Neutrophil (primary cell): ENCODE measurements at regions not wholly inside any gene's neighbourhood (a gene's known extent, or its start where the extent isn't known, plus 50 kb on each side); places are given as distances from the start of the nearest gene placed in this dataset.

Experiments used
- H3K27ac ChIP-seq: fragments of 200-600 bp; sonication (generic); 2 replicates; pipeline ENCODE4 v1.5.1; 2016; ENCODE audit warnings: mild to moderate bottlenecking, moderate library complexity
- H3K27me3 ChIP-seq: fragments of 200-600 bp; sonication (generic); 2 replicates; pipeline ENCODE4 v1.6.0; 2016; ENCODE audit warnings: mild to moderate bottlenecking
- H3K36me3 ChIP-seq: fragments of 200-600 bp; sonication (generic); 2 replicates; pipeline ENCODE4 v1.5.1; 2017
- H3K4me1 ChIP-seq, 2 experiments: fragments of 200-600 bp in 1 of 2; sonication (generic) in 1 of 2; 1 replicate in 1 of 2; 2 replicates in 1 of 2; pipeline versions ENCODE4 v1.5.1 to v1.6.1; 2013 to 2016; ENCODE audit warnings: low read depth in 1 of 2, low read length in 1 of 2, mild to moderate bottlenecking in 1 of 2, moderate library complexity in 1 of 2; ENCODE audit not compliant: control insufficient read depth in 1 of 2, insufficient read depth in 1 of 2
- H3K4me3 ChIP-seq, 2 experiments: fragments of 200-600 bp in 1 of 2; sonication (generic) in 1 of 2; 1 replicate in 1 of 2; 2 replicates in 1 of 2; pipeline ENCODE4 v1.5.1; 2013 to 2016; ENCODE audit warnings: low read depth in 1 of 2, low read length in 1 of 2, mild to moderate bottlenecking in 1 of 2, moderate library complexity in 1 of 2
- H3K9me3 ChIP-seq: fragments of 200-600 bp; sonication (generic); 2 replicates; pipeline ENCODE4 v1.5.1; 2016
- CTCF ChIP-seq: fragments of 200-600 bp; sonication (generic); IDR thresholded peaks from 2 replicates; pipeline ENCODE4 v1.5.1; 2016; ENCODE audit warnings: antibody characterized with exemption

GRCh38 chr12:104833756-104834155, 124.3 kb downstream of the SLC41A2 start:
- no peaks in the 10 kb centered on the region for H3K9me3 ChIP-seq
- H3K36me3 ChIP-seq: no peaks in the 10 kb centered on the region
- no peak for TF ChIP-seq CTCF
- H3K4me3 ChIP-seq: no peak overlapping the region
- H3K27me3 ChIP-seq: no peaks in the 10 kb centered on the region
- H3K4me1 ChIP-seq: no peaks in the 10 kb centered on the region
- H3K27ac ChIP-seq: no peak overlapping the region

DNA sequence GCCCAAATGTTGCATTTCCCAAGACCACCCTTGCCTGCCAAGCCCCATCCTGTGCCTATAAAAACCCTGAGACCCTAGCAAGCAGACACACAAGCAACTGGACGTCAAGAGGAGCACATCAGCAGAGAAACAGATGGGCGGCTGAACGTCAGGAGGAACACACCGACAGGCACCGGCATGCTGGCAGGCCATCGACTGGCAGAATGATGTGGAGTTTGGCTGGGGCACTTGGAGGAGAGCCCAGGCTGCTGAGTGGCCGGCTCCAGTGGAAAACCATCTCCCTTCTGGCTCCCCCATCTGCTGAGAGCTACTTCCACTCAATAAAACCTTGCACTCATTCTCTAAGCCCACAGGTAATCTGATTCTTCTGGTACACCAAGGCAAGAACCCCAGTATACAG, 130.1 kb downstream of the SLC41A2 start:
- Histone ChIP-seq H3K4me3 (no peak overlapping the region), H3K4me1 (peaks cover 10 to 11% of the 10 kb centered on the region in 2 experiments), H3K36me3 (no peaks in the 10 kb centered on the region), H3K27me3 (no peaks in the 10 kb centered on the region), H3K27ac (no peak overlapping the region), H3K9me3 (no peaks in the 10 kb centered on the region)
- TF ChIP-seq CTCF: no peak

GRCh38 chr12:104827587-104827986, 130.5 kb downstream of the SLC41A2 start:
- no peaks in the 10 kb centered on the region for H3K27me3 ChIP-seq
- no peaks in the 10 kb centered on the region for H3K36me3 ChIP-seq
- TF ChIP-seq CTCF: no peak
- no peak overlapping the region for H3K4me3 ChIP-seq
- no peak overlapping the region for H3K27ac ChIP-seq
- H3K9me3 ChIP-seq: no peaks in the 10 kb centered on the region
- peaks cover 12 to 14% of the 10 kb centered on the region in 2 experiments for H3K4me1 ChIP-seq

DNA sequence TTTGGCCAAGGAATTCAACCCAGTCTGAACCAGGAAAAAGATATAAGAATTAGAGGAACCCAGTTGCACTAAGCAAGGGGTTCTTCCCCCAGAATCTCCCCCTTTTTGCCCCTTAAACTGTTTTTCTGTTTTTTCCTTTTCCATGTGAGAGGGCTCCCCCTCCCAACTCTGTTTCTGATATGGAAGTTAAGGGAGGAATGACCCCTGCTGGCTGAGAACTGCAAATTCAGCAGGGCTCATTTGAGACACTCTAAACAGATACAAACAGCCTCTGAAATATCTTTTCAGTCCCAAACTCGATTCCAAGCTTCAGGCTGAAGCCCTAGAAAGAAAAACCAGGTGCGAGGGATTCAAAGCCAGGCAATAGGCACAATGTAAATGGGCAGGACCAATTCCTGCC, 132.7 kb downstream of the SLC41A2 start:
- peaks cover 17% of the 10 kb centered on the region in 2 experiments for H3K4me1 ChIP-seq
- no peak overlapping the region for H3K27ac ChIP-seq
- peak; percentile 71 for TF ChIP-seq CTCF
- no peaks in the 10 kb centered on the region for H3K36me3 ChIP-seq
- no peaks in the 10 kb centered on the region for H3K27me3 ChIP-seq
- H3K4me3 ChIP-seq: no peak overlapping the region
- H3K9me3 ChIP-seq: no peaks in the 10 kb centered on the region

GRCh38 chr12:104823985-104824461, 134.1 kb downstream of the SLC41A2 start:
- Histone ChIP-seq H3K9me3 (no peaks in the 10 kb centered on the region), H3K27ac (peak overlapping the region; percentile 58), H3K27me3 (no peaks in the 10 kb centered on the region), H3K4me3 (no peak overlapping the region), H3K36me3 (no peaks in the 10 kb centered on the region), H3K4me1 (peaks cover 17% of the 10 kb centered on the region in 2 experiments)
- TF ChIP-seq CTCF: no peak

DNA sequence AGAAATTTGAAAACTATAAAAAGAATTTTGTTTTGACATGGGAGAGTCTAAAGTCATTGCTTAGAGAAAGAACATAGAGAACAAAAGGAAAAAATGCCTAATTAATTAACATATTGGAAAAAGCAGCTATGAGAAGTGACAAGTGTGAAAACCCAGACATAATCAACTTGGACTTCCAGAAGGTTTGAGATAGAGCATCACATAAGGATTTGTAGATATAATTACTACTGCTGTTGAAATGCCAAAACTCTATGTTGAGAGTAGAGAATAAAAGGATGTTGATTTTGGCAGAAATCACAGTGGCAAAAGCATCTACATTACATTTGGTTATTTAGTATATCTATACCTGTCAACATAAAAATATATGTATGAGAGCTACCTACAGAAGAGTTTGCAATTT, 135.1 kb downstream of the SLC41A2 start:
- H3K27me3 ChIP-seq: no peaks in the 10 kb centered on the region
- H3K27ac ChIP-seq: no peak overlapping the region
- H3K4me3 ChIP-seq: no peak overlapping the region
- no peaks in the 10 kb centered on the region for H3K36me3 ChIP-seq
- H3K9me3 ChIP-seq: no peaks in the 10 kb centered on the region
- H3K4me1 ChIP-seq: peaks cover 17% of the 10 kb centered on the region in 2 experiments
- no peak for TF ChIP-seq CTCF
